IMR-90 (cell line): ENCODE measurements at regions not wholly inside any gene's neighbourhood (a gene's known extent, or its start where the extent isn't known, plus 50 kb on each side); places are given as distances from the start of the nearest gene placed in this dataset.

Experiments used
- ATAC-seq: fragments of 200-7000 bp; cut with Tn5 transposase; 2 replicates; pipeline ENCODE4 v1.9.1; 2020; ENCODE audit warnings: low read depth, mild to moderate bottlenecking, moderate library complexity
- BruUV-seq: library from RNA; stranded (reverse); fragments of 400-500 nt; replicated peaks from 2 replicates; lab custom pipeline; 2021; lab: Mats Ljungman, UMichigan
- CTCF ChIA-PET: fragments of 300-600 bp; formaldehyde crosslinking; extraction: SDS; loops from one replicate; lab custom pipeline; 2021; ENCODE audit warnings: antibody characterized with exemption; lab: Yijun Ruan, JAX
- POLR2A ChIA-PET: fragments of 300-600 bp; sonication (Branson Sonifier 250); formaldehyde crosslinking; loops from one replicate; lab custom pipeline; 2022; ENCODE audit warnings: antibody characterized with exemption; ENCODE audit not compliant: unreplicated experiment; lab: Charles Lee
- DNase-seq: peaks from one replicate; pipeline ENCODE4 v3.0.0; 2013
- H2AFZ ChIP-seq: replicated peaks from 2 replicates; pipeline ENCODE3; 2013; ENCODE audit warnings: low read length, mild to moderate bottlenecking; ENCODE audit not compliant: poor library complexity
- H2AK5ac ChIP-seq: 2 replicates; pipeline ENCODE4 v1.6.1; 2013; ENCODE audit warnings: low read depth, low read length, inconsistent platforms
- H2AK9ac ChIP-seq: replicated peaks from 2 replicates; pipeline ENCODE3; 2013; ENCODE audit warnings: mild to moderate bottlenecking, low read depth, low read length, moderate library complexity; ENCODE audit not compliant: poor library complexity
- H2BK120ac ChIP-seq: 2 replicates; pipeline ENCODE4 v1.6.1; 2013; ENCODE audit warnings: low read depth, low read length, inconsistent platforms
- H2BK15ac ChIP-seq: 3 replicates; pipeline ENCODE4 v1.6.1; 2013; ENCODE audit warnings: low read depth, low read length, inconsistent platforms
- H2BK20ac ChIP-seq: 2 replicates; pipeline ENCODE4 v1.6.1; 2013; ENCODE audit warnings: low read depth, mild to moderate bottlenecking, inconsistent platforms, low read length, moderate library complexity
- H2BK5ac ChIP-seq: 2 replicates; pipeline ENCODE4 v1.6.1; 2013; ENCODE audit warnings: mild to moderate bottlenecking, low read depth, low read length, inconsistent platforms; ENCODE audit not compliant: poor library complexity, severe bottlenecking
- H3K14ac ChIP-seq: replicated peaks from 2 replicates; pipeline ENCODE4 v1.6.1; 2013; ENCODE audit warnings: low read depth, low read length, inconsistent platforms
- H3K18ac ChIP-seq: 2 replicates; pipeline ENCODE4 v1.6.1; 2013; ENCODE audit warnings: low read depth, low read length, control low read depth
- H3K23ac ChIP-seq: 2 replicates; pipeline ENCODE4 v1.6.1; 2013; ENCODE audit warnings: low read depth, low read length, inconsistent platforms
- H3K27ac ChIP-seq: 2 replicates; pipeline ENCODE4 v1.5.1; 2013; ENCODE audit warnings: mild to moderate bottlenecking, control low read depth, low read length; ENCODE audit not compliant: insufficient read depth
- H3K27me3 ChIP-seq: 2 replicates; pipeline ENCODE4 v1.6.1; 2013; ENCODE audit warnings: low read length; ENCODE audit not compliant: control insufficient read depth, insufficient read depth
- H3K36me3 ChIP-seq: 2 replicates; pipeline ENCODE4 v1.6.1; 2013; ENCODE audit warnings: low read length, mixed read lengths; ENCODE audit not compliant: control insufficient read depth, insufficient read depth
- H3K4ac ChIP-seq: 2 replicates; pipeline ENCODE4 v1.6.1; 2013; ENCODE audit warnings: low read depth, low read length, inconsistent platforms
- H3K4me1 ChIP-seq: 2 replicates; pipeline ENCODE4 v1.6.1; 2013; ENCODE audit warnings: low read length, mixed read lengths; ENCODE audit not compliant: control insufficient read depth, insufficient read depth
- H3K4me2 ChIP-seq: 2 replicates; pipeline ENCODE4 v1.6.1; 2013; ENCODE audit warnings: low read depth, mild to moderate bottlenecking, control low read depth, low read length, moderate library complexity
- H3K4me3 ChIP-seq: 2 replicates; pipeline ENCODE4 v1.5.1; 2013; ENCODE audit warnings: low read depth, mild to moderate bottlenecking, control low read depth, low read length, moderate library complexity; ENCODE audit not compliant: insufficient read depth
- H3K56ac ChIP-seq: 2 replicates; pipeline ENCODE4 v1.6.1; 2013; ENCODE audit warnings: low read length, inconsistent platforms; ENCODE audit not compliant: insufficient read depth; ENCODE audit errors: extremely low read depth
- H3K79me1 ChIP-seq, 2 experiments: 2 replicates each; pipeline ENCODE4 v1.6.1; 2013; ENCODE audit warnings: low read length in 2 of 2, inconsistent platforms in 1 of 2, low read depth in 1 of 2
- H3K9ac ChIP-seq: 2 replicates; pipeline ENCODE4 v1.6.1; 2013; ENCODE audit warnings: low read depth, low read length, control low read depth
- H3K9me1 ChIP-seq: 2 replicates; pipeline ENCODE4 v1.6.1; 2013; ENCODE audit warnings: low read length, inconsistent platforms; ENCODE audit not compliant: insufficient read depth
- H3K9me3 ChIP-seq: 2 replicates; pipeline ENCODE4 v1.6.1; 2013; ENCODE audit warnings: low read length; ENCODE audit not compliant: control insufficient read depth, insufficient read depth
- H4K20me1 ChIP-seq: 2 replicates; pipeline ENCODE4 v1.6.1; 2013; ENCODE audit warnings: low read length, inconsistent platforms; ENCODE audit not compliant: insufficient read depth
- H4K5ac ChIP-seq: 2 replicates; pipeline ENCODE4 v1.6.1; 2013; ENCODE audit warnings: mild to moderate bottlenecking, low read depth, low read length, control low read depth
- H4K8ac ChIP-seq, 2 experiments: 2 replicates each; pipeline ENCODE4 v1.6.1; 2013; ENCODE audit warnings: low read depth in 2 of 2, low read length in 2 of 2, control low read depth in 1 of 2, inconsistent platforms in 1 of 2
- H4K91ac ChIP-seq: 2 replicates; pipeline ENCODE4 v1.6.1; 2013; ENCODE audit warnings: low read depth, low read length, inconsistent platforms; ENCODE audit not compliant: insufficient read depth
- CEBPB ChIP-seq: IDR thresholded peaks from 2 replicates; pipeline ENCODE4 v1.6.1; 2012; ENCODE audit warnings: low read depth, low read length, improper control_type of control experiment
- POLR2A ChIP-seq: IDR thresholded peaks from 2 replicates; pipeline ENCODE4 v1.6.1; 2012; ENCODE audit warnings: mild to moderate bottlenecking, low read depth, low read length
- WGBS, 2 experiments: methylation state at CpG; one replicate each; pipeline versions ENCODE4 v1.1.5 to v1.1.7; 2013; ENCODE audit warnings: missing lambda C conversion rate in 2 of 2; ENCODE audit not compliant: insufficient read length in 1 of 2; ENCODE audit errors: extremely low coverage in 2 of 2; 5-methylcytosine and 5-hydroxymethylcytosine counted together
- dilution Hi-C: fragments of 300-500 bp; cut with HindIII; formaldehyde crosslinking; loops from one replicate; pipeline ENCODE4 v1.14.3; 2018; ENCODE audit warnings: low sequenced_read_pairs; ENCODE audit not compliant: unreplicated experiment
- in situ Hi-C: fragments of 300-500 bp; cut with MboI; formaldehyde crosslinking; loops from 3 replicates; pipeline ENCODE4 v1.14.3; 2019; ENCODE audit warnings: low sequenced_read_pairs, inconsistent platforms, mixed read lengths
- intact Hi-C: fragments of 100-400 bp; cut with micrococcal nuclease; formaldehyde crosslinking; loops from 2 replicates; pipeline ENCODE4 v1.10.0; 2022

GRCh38 chr18:8996771-8997432 lies 105.6 kb upstream of the NDUFV2 start:
- peak overlapping the region; percentile 85 for H4K91ac ChIP-seq
- ChIA-PET POLR2A (no interaction called here), CTCF (interaction anchor here (2.2 kb wide), 1 partner anchor 9 kb away, joined by 9 read pairs; no protein-coding TSS in a partner anchor)
- no peak overlapping the region for H3K4me2 ChIP-seq
- peak overlapping the region; percentile 10 for H2AK9ac ChIP-seq
- intact Hi-C loops (loop anchor here (5.0 to 10.0 kb wide), 2 partner anchors 60 to 148 kb away; no protein-coding TSS in a partner anchor), dilution Hi-C loops (loop anchor here (25.0 kb wide), 1 partner anchor 310 kb away; no protein-coding TSS in a partner anchor), in situ Hi-C loops (no loop called here)
- no CpG with 5 or more reads among the region's 3 CpGs for WGBS, 2 experiments
- peak overlapping the region; percentile 53 for H2AFZ ChIP-seq
- H3K9ac ChIP-seq, result no peak overlapping the region
- H2BK15ac ChIP-seq, result peak overlapping the region; percentile 71; the same call in 1 of the 3 replicates
- 0 out of 2 replicates have a peak overlapping the region, but pooled peaks have one; percentile 9 for H3K56ac ChIP-seq
- peaks cover 19% of the 10 kb centered on the region for H3K4me1 ChIP-seq
- peaks cover 6% of the 10 kb centered on the region; the same call in 1 of the 2 replicates for H3K9me1 ChIP-seq
- ATAC-seq (no peak), DNase-seq (no peak)
- TF ChIP-seq CEBPB (peak; percentile 30; the same call in 1 of the 2 replicates), POLR2A (no peak)
- H3K36me3 ChIP-seq, result no peaks in the 10 kb centered on the region
- H3K9me3 ChIP-seq, result peaks cover 5% of the 10 kb centered on the region
- H4K20me1 ChIP-seq, result no peaks in the 10 kb centered on the region
- H3K27ac ChIP-seq, result peak overlapping the region; percentile 37; the same call in 1 of the 2 replicates
- H4K5ac ChIP-seq, result peak overlapping the region; percentile 67; the same call in 1 of the 2 replicates
- no peaks in the 10 kb centered on the region for H3K79me1 ChIP-seq
- peak overlapping the region; percentile 30 to 65; a peak in 3 of 4 replicates for H4K8ac ChIP-seq
- no peaks in the 10 kb centered on the region for H3K27me3 ChIP-seq
- peak overlapping the region; percentile 59 for H2BK5ac ChIP-seq
- H3K23ac ChIP-seq, result peak overlapping the region; percentile 1
- H2BK120ac ChIP-seq, result peak overlapping the region; percentile 71
- BruUV-seq, result no TSS peak
- peak overlapping the region; percentile 14 for H3K14ac ChIP-seq
- H3K4me3 ChIP-seq, result no peak overlapping the region
- H2AK5ac ChIP-seq, result peak overlapping the region; percentile 93
- peak overlapping the region; percentile 70 for H2BK20ac ChIP-seq
- H3K4ac ChIP-seq, result peak overlapping the region; percentile 51
- peak overlapping the region; percentile 79; the same call in 1 of the 2 replicates for H3K18ac ChIP-seq
